ENCODE measurements at regions not wholly inside any gene's neighbourhood (a gene's known extent, or its start where the extent isn't known, plus 50 kb on each side); places are given as distances from the start of the nearest gene placed in this dataset.

GRCh38 chr1:116825720-116826438, 71.6 kb downstream of the CD2 start (continued):
- TF ChIP-seq EP300 (conservative IDR thresholded peaks at IDR 0.05; ENCODE audit: poor library complexity, severe bottlenecking) (no peak), RAD21 (conservative IDR thresholded peaks at IDR 0.05) (no peak), TAF1 (IDR thresholded peaks at IDR 0.05; ENCODE audit: low read depth) (no peak)

- Histone ChIP-seq H3F3A (ENCODE audit: insufficient read depth, low read length, poor library complexity, severe bottlenecking) (no peaks in the 10 kb centered on the region), H3K79me2 (replicated peaks; ENCODE audit: insufficient read depth, low read length) (no peaks in the 10 kb centered on the region), H3K9me2 (ENCODE audit: insufficient read depth, low read length) (no peaks in the 10 kb centered on the region), H3K9ac (ENCODE audit: low read length) (no peak overlapping the region), H3K27me3 (ENCODE audit: insufficient read depth, low read depth, low read length) (no peaks in the 10 kb centered on the region), H3K9me3 (ENCODE audit: low read length) (no peaks in the 10 kb centered on the region), H2AFZ (ENCODE audit: low read depth, low read length) (no peak overlapping the region), H3K36me3 (ENCODE audit: insufficient read depth, low read length) (no peaks in the 10 kb centered on the region), H3K27ac (ENCODE audit: low read length) (no peak overlapping the region), H4K20me1 (ENCODE audit: insufficient read depth) (no peaks in the 10 kb centered on the region), H3K4me3 (ENCODE audit: low read length) (no peak overlapping the region), H3K4me2 (ENCODE audit: low read length) (no peak overlapping the region)
- TF ChIP-seq EP300 (conservative IDR thresholded peaks at IDR 0.05; ENCODE audit: poor library complexity, severe bottlenecking), result no peak
- TF ChIP-seq CTCF (IDR thresholded peaks at IDR 0.05; ENCODE audit: poor library complexity, severe bottlenecking), result no peak
- no peak for TF ChIP-seq TAF1 (IDR thresholded peaks at IDR 0.05; ENCODE audit: low read depth)
- no peak for TF ChIP-seq SMC3 (conservative IDR thresholded peaks at IDR 0.05; ENCODE audit: poor library complexity)
- no peak for TF ChIP-seq RAD21 (conservative IDR thresholded peaks at IDR 0.05)
These were observed 72.8 kb downstream of the CD2 start for GRCh38 chr1:116826818-116827606.

GRCh38 chr1:116827607-116828105, 73.4 kb downstream of the CD2 start:
- no peak overlapping the region for H3K4me2 ChIP-seq (ENCODE audit: low read length)
- no peaks in the 10 kb centered on the region for H3F3A ChIP-seq (ENCODE audit: insufficient read depth, low read length, poor library complexity, severe bottlenecking)
- no peaks in the 10 kb centered on the region for H3K9me3 ChIP-seq (ENCODE audit: low read length)
- H3K9ac ChIP-seq (ENCODE audit: low read length), result no peak overlapping the region
- no peak overlapping the region for H3K27ac ChIP-seq (ENCODE audit: low read length)
- H3K36me3 ChIP-seq (ENCODE audit: insufficient read depth, low read length), result no peaks in the 10 kb centered on the region
- H3K9me2 ChIP-seq (ENCODE audit: insufficient read depth, low read length), result no peaks in the 10 kb centered on the region
- H3K27me3 ChIP-seq (ENCODE audit: insufficient read depth, low read depth, low read length), result no peaks in the 10 kb centered on the region
- TF ChIP-seq TAF1 (IDR thresholded peaks at IDR 0.05; ENCODE audit: low read depth) (no peak), EZH2 (IDR thresholded peaks at IDR 0.05; ENCODE audit: borderline replicate concordance, insufficient read depth, low read length, poor library complexity, severe bottlenecking) (no peak), RAD21 (conservative IDR thresholded peaks at IDR 0.05) (no peak), SMC3 (conservative IDR thresholded peaks at IDR 0.05; ENCODE audit: poor library complexity) (no peak), EP300 (conservative IDR thresholded peaks at IDR 0.05; ENCODE audit: poor library complexity, severe bottlenecking) (no peak), POLR2AphosphoS5 (IDR thresholded peaks at IDR 0.05) (no peak), CTCF (IDR thresholded peaks at IDR 0.05; ENCODE audit: poor library complexity, severe bottlenecking) (no peak), REST (IDR thresholded peaks at IDR 0.05; ENCODE audit: borderline replicate concordance) (no peak), MXI1 (conservative IDR thresholded peaks at IDR 0.05; ENCODE audit: poor library complexity, severe bottlenecking) (no peak)
- no peak overlapping the region for H2AFZ ChIP-seq (ENCODE audit: low read depth, low read length)
- H3K4me3 ChIP-seq (ENCODE audit: low read length), result no peak overlapping the region
- H4K20me1 ChIP-seq (ENCODE audit: insufficient read depth), result no peaks in the 10 kb centered on the region
- no peaks in the 10 kb centered on the region for H3K79me2 ChIP-seq (replicated peaks; ENCODE audit: insufficient read depth, low read length)

Measured in neural cell (in vitro differentiated cells).